Astrocyte (in vitro differentiated cells and primary cell): ENCODE measurements at regions not wholly inside any gene's neighbourhood (a gene's known extent, or its start where the extent isn't known, plus 50 kb on each side); places are given as distances from the start of the nearest gene placed in this dataset.

ENCODE experiments used
- DNase-seq: peaks from one replicate; pipeline ENCODE4 v3.0.0-alpha.2; 2010; ENCODE audit warnings: low read depth
- FAIRE-seq: peaks from 2 replicates; lab custom pipeline; 2011; peaks lifted over from hg19 to GRCh38; lab: Jason Lieb, UNC
- H2AFZ ChIP-seq: 2 replicates; pipeline ENCODE4 v1.6.0; 2012; ENCODE audit warnings: low read depth, low read length, inconsistent platforms
- H3K27ac ChIP-seq: 2 replicates; pipeline ENCODE4 v1.5.1; 2011; ENCODE audit warnings: low read depth, low read length, inconsistent platforms
- H3K27me3 ChIP-seq: 2 replicates; pipeline ENCODE4 v1.6.0; 2011; ENCODE audit warnings: low read length, inconsistent platforms; ENCODE audit not compliant: insufficient read depth
- H3K36me3 ChIP-seq: 2 replicates; pipeline ENCODE4 v1.5.1; 2011; ENCODE audit warnings: low read length, inconsistent platforms; ENCODE audit not compliant: insufficient read depth
- H3K4me1 ChIP-seq: 2 replicates; pipeline ENCODE4 v1.5.1; 2011; ENCODE audit warnings: low read length, inconsistent platforms; ENCODE audit not compliant: insufficient read depth
- H3K4me2 ChIP-seq: 2 replicates; pipeline ENCODE4 v1.6.0; 2012; ENCODE audit warnings: low read length, inconsistent platforms
- H3K4me3 ChIP-seq: 2 replicates; pipeline ENCODE4 v1.5.1; 2011; ENCODE audit warnings: low read depth, mild to moderate bottlenecking, low read length, inconsistent platforms; ENCODE audit not compliant: insufficient read depth
- H3K79me2 ChIP-seq: 2 replicates; pipeline ENCODE4 v1.6.0; 2012; ENCODE audit warnings: mild to moderate bottlenecking, low read length, inconsistent platforms; ENCODE audit not compliant: insufficient read depth
- H3K9ac ChIP-seq: 2 replicates; pipeline ENCODE4 v1.6.0; 2012; ENCODE audit warnings: mild to moderate bottlenecking, low read length, inconsistent platforms
- H3K9me3 ChIP-seq: 2 replicates; pipeline ENCODE4 v1.5.1; 2012; ENCODE audit warnings: low read depth, mild to moderate bottlenecking, low read length, inconsistent platforms; ENCODE audit not compliant: insufficient read depth
- H4K20me1 ChIP-seq: 2 replicates; pipeline ENCODE4 v1.6.0; 2012; ENCODE audit warnings: low read length, inconsistent platforms; ENCODE audit not compliant: insufficient read depth
- H3K27ac Mint-ChIP-seq: one replicate; pipeline ENCODE4 v1.8.0; 2021; ENCODE audit warnings: mild to moderate bottlenecking, mixed read lengths; ENCODE audit not compliant: unreplicated experiment
- H3K27me3 Mint-ChIP-seq: one replicate; pipeline ENCODE4 v1.8.0; 2021; ENCODE audit warnings: low read depth, mixed read lengths; ENCODE audit not compliant: unreplicated experiment
- H3K36me3 Mint-ChIP-seq: one replicate; pipeline ENCODE4 v1.8.0; 2021; ENCODE audit warnings: low read depth, mixed read lengths; ENCODE audit not compliant: unreplicated experiment
- H3K4me1 Mint-ChIP-seq: one replicate; pipeline ENCODE4 v1.8.0; 2021; ENCODE audit warnings: low read depth, mixed read lengths; ENCODE audit not compliant: unreplicated experiment
- H3K4me3 Mint-ChIP-seq: one replicate; pipeline ENCODE4 v1.8.0; 2021; ENCODE audit warnings: mild to moderate bottlenecking, moderate library complexity, mixed read lengths; ENCODE audit not compliant: unreplicated experiment
- H3K9me3 Mint-ChIP-seq: one replicate; pipeline ENCODE4 v1.8.0; 2021; ENCODE audit warnings: mild to moderate bottlenecking, mixed read lengths; ENCODE audit not compliant: unreplicated experiment
- CTCF ChIP-seq: IDR thresholded peaks from 2 replicates; pipeline ENCODE4 v1.5.1; 2011; ENCODE audit warnings: low read depth, mild to moderate bottlenecking, inconsistent platforms, low read length, moderate library complexity; ENCODE audit not compliant: insufficient read depth
- EZH2 ChIP-seq: IDR thresholded peaks from 2 replicates; pipeline ENCODE4 v1.6.1; 2012; ENCODE audit warnings: mild to moderate bottlenecking, low read length, inconsistent platforms; ENCODE audit not compliant: insufficient read depth

- H3K27ac Mint-ChIP-seq: no peak overlapping the region
- H3K4me3 ChIP-seq: no peak overlapping the region
- no peak overlapping the region for H3K4me3 Mint-ChIP-seq
- H3K9me3 ChIP-seq: no peaks in the 10 kb centered on the region
- FAIRE-seq (peak; percentile 5), DNase-seq (no peak)
- H3K4me1 Mint-ChIP-seq: peaks cover 12% of the 10 kb centered on the region
- H3K36me3 Mint-ChIP-seq: no peaks in the 10 kb centered on the region
- no peaks in the 10 kb centered on the region for H3K4me1 ChIP-seq
- peaks cover 8% of the 10 kb centered on the region for H3K27me3 Mint-ChIP-seq
- H2AFZ ChIP-seq: no peak overlapping the region
- no peak for TF ChIP-seq CTCF
- TF ChIP-seq EZH2: no peak
- no peak overlapping the region for H3K4me2 ChIP-seq
- peaks cover 3% of the 10 kb centered on the region for H3K27me3 ChIP-seq
- no peaks in the 10 kb centered on the region for H3K9me3 Mint-ChIP-seq
- no peak overlapping the region for H3K9ac ChIP-seq
- H4K20me1 ChIP-seq: no peaks in the 10 kb centered on the region
- H3K36me3 ChIP-seq: no peaks in the 10 kb centered on the region
- no peaks in the 10 kb centered on the region for H3K79me2 ChIP-seq
- H3K27ac ChIP-seq: no peak overlapping the region
These were observed 214.4 kb downstream of the BMP4 start for GRCh38 chr14:53742233-53742620.

GRCh38 chr14:53741479-53742232, 215.0 kb downstream of the BMP4 start:
- Histone ChIP-seq H3K36me3 (no peaks in the 10 kb centered on the region), H3K9ac (no peak overlapping the region), H3K4me1 (no peaks in the 10 kb centered on the region), H2AFZ (no peak overlapping the region), H3K79me2 (no peaks in the 10 kb centered on the region), H3K27ac (no peak overlapping the region), H3K4me3 (no peak overlapping the region), H3K27me3 (peaks cover 3% of the 10 kb centered on the region), H3K4me2 (no peak overlapping the region), H4K20me1 (no peaks in the 10 kb centered on the region), H3K9me3 (no peaks in the 10 kb centered on the region)
- Mint-ChIP-seq H3K36me3 (no peaks in the 10 kb centered on the region), H3K27ac (no peak overlapping the region), H3K27me3 (peaks cover 8% of the 10 kb centered on the region), H3K4me3 (no peak overlapping the region), H3K9me3 (no peaks in the 10 kb centered on the region), H3K4me1 (peaks cover 12% of the 10 kb centered on the region)
- peak; percentile 0 for DNase-seq
- FAIRE-seq: no peak
- TF ChIP-seq CTCF (no peak), EZH2 (no peak)

GRCh38 chr14:53740570-53740969, 216.1 kb downstream of the BMP4 start:
- peaks cover 3% of the 10 kb centered on the region for H3K27me3 ChIP-seq
- H3K79me2 ChIP-seq: no peaks in the 10 kb centered on the region
- no peaks in the 10 kb centered on the region for H3K9me3 ChIP-seq
- no peak for DNase-seq
- H3K36me3 ChIP-seq: no peaks in the 10 kb centered on the region
- no peak overlapping the region for H2AFZ ChIP-seq
- H3K27me3 Mint-ChIP-seq: peaks cover 8% of the 10 kb centered on the region
- H3K27ac ChIP-seq: no peak overlapping the region
- H3K36me3 Mint-ChIP-seq: no peaks in the 10 kb centered on the region
- no peak for TF ChIP-seq EZH2
- TF ChIP-seq CTCF: no peak
- peaks cover 12% of the 10 kb centered on the region for H3K4me1 Mint-ChIP-seq
- H3K9ac ChIP-seq: no peak overlapping the region
- no peaks in the 10 kb centered on the region for H3K4me1 ChIP-seq
- H3K27ac Mint-ChIP-seq: no peak overlapping the region
- no peak for FAIRE-seq
- no peaks in the 10 kb centered on the region for H3K9me3 Mint-ChIP-seq
- H4K20me1 ChIP-seq: no peaks in the 10 kb centered on the region
- H3K4me2 ChIP-seq: no peak overlapping the region
- H3K4me3 Mint-ChIP-seq: no peak overlapping the region
- no peak overlapping the region for H3K4me3 ChIP-seq
